ENCODE measurements at regions not wholly inside any gene's neighbourhood (a gene's known extent, or its start where the extent isn't known, plus 50 kb on each side); places are given as distances from the start of the nearest gene placed in this dataset.
"Not testable (repeated sequence)": the region's sequence is repeated elsewhere in the genome, so short reads cannot be mapped to it uniquely, and the experiment has no call there.

DNA sequence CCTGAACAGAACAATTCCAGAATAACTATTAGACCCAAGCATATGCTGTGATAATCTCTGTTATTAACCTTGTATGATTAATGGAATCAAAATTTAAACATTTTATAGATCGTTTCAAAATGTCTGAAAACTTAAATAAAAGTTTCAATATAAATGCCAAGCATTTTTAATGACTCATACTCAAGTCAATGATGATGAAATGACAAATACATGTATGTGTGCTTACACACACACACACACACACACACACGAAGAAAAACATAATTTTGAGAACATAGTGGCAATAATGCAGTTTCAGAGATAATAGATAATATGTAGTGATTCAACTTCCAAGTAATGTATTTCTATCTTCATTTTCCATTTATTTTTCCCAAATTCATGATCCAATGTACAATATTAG lies 384.9 kb upstream of the FOXG1 start:
- Histone ChIP-seq H3K4me3 (no peak overlapping the region), H3K27me3 (no peaks in the 10 kb centered on the region), H3K36me3 (no peaks in the 10 kb centered on the region), H3K27ac (no peak overlapping the region), H3K4me1 (ENCODE audit: low read depth) (no peaks in the 10 kb centered on the region), H3K9me3 (ENCODE audit: low read depth) (no peaks in the 10 kb centered on the region)
- TF ChIP-seq, protein P1, sequence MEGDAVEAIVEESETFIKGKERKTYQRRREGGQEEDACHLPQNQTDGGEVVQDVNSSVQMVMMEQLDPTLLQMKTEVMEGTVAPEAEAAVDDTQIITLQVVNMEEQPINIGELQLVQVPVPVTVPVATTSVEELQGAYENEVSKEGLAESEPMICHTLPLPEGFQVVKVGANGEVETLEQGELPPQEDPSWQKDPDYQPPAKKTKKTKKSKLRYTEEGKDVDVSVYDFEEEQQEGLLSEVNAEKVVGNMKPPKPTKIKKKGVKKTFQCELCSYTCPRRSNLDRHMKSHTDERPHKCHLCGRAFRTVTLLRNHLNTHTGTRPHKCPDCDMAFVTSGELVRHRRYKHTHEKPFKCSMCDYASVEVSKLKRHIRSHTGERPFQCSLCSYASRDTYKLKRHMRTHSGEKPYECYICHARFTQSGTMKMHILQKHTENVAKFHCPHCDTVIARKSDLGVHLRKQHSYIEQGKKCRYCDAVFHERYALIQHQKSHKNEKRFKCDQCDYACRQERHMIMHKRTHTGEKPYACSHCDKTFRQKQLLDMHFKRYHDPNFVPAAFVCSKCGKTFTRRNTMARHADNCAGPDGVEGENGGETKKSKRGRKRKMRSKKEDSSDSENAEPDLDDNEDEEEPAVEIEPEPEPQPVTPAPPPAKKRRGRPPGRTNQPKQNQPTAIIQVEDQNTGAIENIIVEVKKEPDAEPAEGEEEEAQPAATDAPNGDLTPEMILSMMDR (IDR thresholded peaks at IDR 0.05; ENCODE audit: low read depth, low read length) = no peak
- no peak for DNase-seq (ENCODE audit: low read depth in 1 of 2, low spot score in 1 of 2)

DNA sequence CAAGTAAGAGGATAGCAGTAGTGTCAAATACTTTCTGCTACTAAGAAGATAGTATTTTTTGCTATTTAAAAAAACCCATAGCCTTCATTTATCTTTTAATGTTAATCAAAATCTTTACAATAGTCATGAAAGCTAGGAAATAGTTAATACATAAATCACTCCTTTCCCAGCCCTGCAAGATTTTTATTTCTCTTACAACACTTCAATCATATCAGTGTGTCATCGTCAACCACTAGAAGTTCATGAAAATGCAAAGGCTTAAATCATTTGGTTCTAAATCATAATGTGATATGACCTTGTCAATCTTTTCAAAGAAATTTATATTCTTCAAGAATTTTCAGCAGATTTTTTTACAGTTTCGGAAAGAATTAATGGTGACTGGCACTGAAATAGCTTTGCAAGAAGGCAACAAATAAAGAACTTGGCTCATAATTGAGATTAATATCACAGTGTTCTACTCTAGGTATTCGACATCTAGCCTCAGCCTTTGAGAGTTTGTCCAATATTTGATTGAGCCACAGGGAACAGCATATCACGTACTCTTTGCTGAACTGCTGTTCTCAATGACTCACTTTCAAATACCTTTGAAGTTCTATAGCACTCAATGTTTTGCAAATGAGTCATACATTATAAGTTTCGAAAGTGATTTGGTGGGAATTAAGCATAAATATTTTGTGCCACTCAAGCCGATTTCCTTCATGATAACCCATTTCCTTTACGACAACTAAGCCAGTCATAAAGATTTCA lies 384.0 kb upstream of the FOXG1 start:
- no peak overlapping the region for H3K4me3 ChIP-seq
- H3K36me3 ChIP-seq = no peaks in the 10 kb centered on the region
- H3K9me3 ChIP-seq (ENCODE audit: low read depth) = no peaks in the 10 kb centered on the region
- peak in 1 of 2 donors; percentile 84 for DNase-seq (ENCODE audit: low read depth in 1 of 2, low spot score in 1 of 2)
- TF ChIP-seq, protein P1 (IDR thresholded peaks at IDR 0.05; ENCODE audit: low read depth, low read length) = no peak
- no peaks in the 10 kb centered on the region for H3K4me1 ChIP-seq (ENCODE audit: low read depth)
- no peak overlapping the region for H3K27ac ChIP-seq
- H3K27me3 ChIP-seq = no peaks in the 10 kb centered on the region

DNA sequence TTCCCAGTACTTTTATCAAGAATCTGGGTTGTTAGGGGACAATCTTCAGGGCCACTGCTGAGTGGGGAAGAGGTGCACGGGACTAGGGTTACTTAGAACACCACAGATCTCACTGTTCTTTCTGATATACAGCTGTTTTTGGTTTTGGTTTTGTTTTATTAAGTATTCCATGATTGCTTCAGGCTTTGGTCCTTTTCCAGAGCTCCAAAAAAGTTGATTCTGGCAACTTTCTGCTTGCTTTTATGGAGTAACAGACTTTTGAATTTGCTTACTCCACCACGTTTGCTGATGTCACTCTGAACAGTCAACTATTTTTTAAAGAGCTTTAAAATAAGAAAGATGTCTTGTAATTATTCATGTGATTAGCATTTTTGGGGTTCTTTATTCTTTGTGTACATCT lies 368.1 kb upstream of the FOXG1 start:
- Histone ChIP-seq H3K27me3 (no peaks in the 10 kb centered on the region), H3K27ac (no peak overlapping the region), H3K9me3 (ENCODE audit: low read depth) (no peaks in the 10 kb centered on the region), H3K4me1 (ENCODE audit: low read depth) (no peaks in the 10 kb centered on the region), H3K36me3 (no peaks in the 10 kb centered on the region), H3K4me3 (no peak overlapping the region)
- TF ChIP-seq, protein P1 (IDR thresholded peaks at IDR 0.05; ENCODE audit: low read depth, low read length) = no peak
- peak in 1 of 2 donors; percentile 62 for DNase-seq (ENCODE audit: low read depth in 1 of 2, low spot score in 1 of 2)

GRCh38 chr14:28401705-28402104 lies 364.9 kb upstream of the FOXG1 start:
- DNase-seq (ENCODE audit: low read depth in 1 of 2, low spot score in 1 of 2); H3K27ac ChIP-seq; H3K9me3 ChIP-seq (ENCODE audit: low read depth): not testable (repeated sequence)

GRCh38 chr14:28406196-28406595 lies 360.4 kb upstream of the FOXG1 start:
- peak in 1 of 2 donors; percentile 34 for DNase-seq (ENCODE audit: low read depth in 1 of 2, low spot score in 1 of 2)
- Histone ChIP-seq H3K27ac (no peak overlapping the region), H3K36me3 (no peaks in the 10 kb centered on the region), H3K4me1 (ENCODE audit: low read depth) (no peaks in the 10 kb centered on the region), H3K4me3 (no peak overlapping the region), H3K27me3 (no peaks in the 10 kb centered on the region), H3K9me3 (ENCODE audit: low read depth) (no peaks in the 10 kb centered on the region)
- TF ChIP-seq, protein P1 (IDR thresholded peaks at IDR 0.05; ENCODE audit: low read depth, low read length) = no peak

More at GRCh38 chr14:28401705-28402104, 364.9 kb upstream of the FOXG1 start:
- H3K27me3 ChIP-seq; H3K36me3 ChIP-seq; H3K4me3 ChIP-seq; H3K4me1 ChIP-seq (ENCODE audit: low read depth): not testable (repeated sequence)

- TF ChIP-seq, protein P1 (IDR thresholded peaks at IDR 0.05; ENCODE audit: low read depth, low read length) = no peak
- H3K36me3 ChIP-seq = no peaks in the 10 kb centered on the region
- H3K9me3 ChIP-seq (ENCODE audit: low read depth) = no peaks in the 10 kb centered on the region
- H3K27ac ChIP-seq = no peak overlapping the region
- no peak overlapping the region for H3K4me3 ChIP-seq
- H3K4me1 ChIP-seq (ENCODE audit: low read depth) = no peaks in the 10 kb centered on the region
- H3K27me3 ChIP-seq = no peaks in the 10 kb centered on the region
- DNase-seq (ENCODE audit: low read depth in 1 of 2, low spot score in 1 of 2) = no peak
Observed at GRCh38 chr14:28407031-28407825, 359.4 kb upstream of the FOXG1 start.
